ENCODE measurements at regions not wholly inside any gene's neighbourhood (a gene's known extent, or its start where the extent isn't known, plus 50 kb on each side); places are given as distances from the start of the nearest gene placed in this dataset.

DNA sequence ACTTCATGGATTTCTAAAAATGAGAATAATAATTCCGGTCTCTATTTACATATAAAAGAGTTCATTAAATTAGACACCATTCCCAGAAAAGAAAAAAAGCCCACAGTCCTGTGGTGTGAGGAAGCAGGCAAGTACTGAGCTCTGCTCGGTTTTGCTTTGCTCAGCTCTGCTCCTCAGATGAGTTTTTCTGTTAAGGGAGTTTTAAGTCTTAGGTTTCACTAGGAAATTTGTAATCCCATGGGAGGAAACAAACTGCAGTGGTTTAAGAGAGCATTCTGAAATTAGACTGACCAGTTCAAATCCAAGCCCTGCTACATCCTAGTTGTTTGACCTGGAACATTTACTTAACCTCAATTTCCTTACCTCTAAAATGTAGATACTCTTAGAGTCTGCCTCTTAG lies 338.6 kb upstream of the MMADHC start:
- TF ChIP-seq EZH2 (IDR thresholded peaks at IDR 0.05; ENCODE audit: borderline replicate concordance, low read length), result no peak
- TF ChIP-seq, protein P1, sequence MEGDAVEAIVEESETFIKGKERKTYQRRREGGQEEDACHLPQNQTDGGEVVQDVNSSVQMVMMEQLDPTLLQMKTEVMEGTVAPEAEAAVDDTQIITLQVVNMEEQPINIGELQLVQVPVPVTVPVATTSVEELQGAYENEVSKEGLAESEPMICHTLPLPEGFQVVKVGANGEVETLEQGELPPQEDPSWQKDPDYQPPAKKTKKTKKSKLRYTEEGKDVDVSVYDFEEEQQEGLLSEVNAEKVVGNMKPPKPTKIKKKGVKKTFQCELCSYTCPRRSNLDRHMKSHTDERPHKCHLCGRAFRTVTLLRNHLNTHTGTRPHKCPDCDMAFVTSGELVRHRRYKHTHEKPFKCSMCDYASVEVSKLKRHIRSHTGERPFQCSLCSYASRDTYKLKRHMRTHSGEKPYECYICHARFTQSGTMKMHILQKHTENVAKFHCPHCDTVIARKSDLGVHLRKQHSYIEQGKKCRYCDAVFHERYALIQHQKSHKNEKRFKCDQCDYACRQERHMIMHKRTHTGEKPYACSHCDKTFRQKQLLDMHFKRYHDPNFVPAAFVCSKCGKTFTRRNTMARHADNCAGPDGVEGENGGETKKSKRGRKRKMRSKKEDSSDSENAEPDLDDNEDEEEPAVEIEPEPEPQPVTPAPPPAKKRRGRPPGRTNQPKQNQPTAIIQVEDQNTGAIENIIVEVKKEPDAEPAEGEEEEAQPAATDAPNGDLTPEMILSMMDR (IDR thresholded peaks at IDR 0.05; ENCODE audit: low read length), result no peak
